ENCODE measurements at regions not wholly inside any gene's neighbourhood (a gene's known extent, or its start where the extent isn't known, plus 50 kb on each side); places are given as distances from the start of the nearest gene placed in this dataset.

GRCh38 chr4:66091786-66092185 lies 421.5 kb upstream of the EPHA5 start:
- H3K27me3 ChIP-seq (ENCODE audit: control insufficient read depth in 1 of 2, insufficient read depth in 2 of 2, low read length in 2 of 2): no peaks in the 10 kb centered on the region
- no peaks in the 10 kb centered on the region for H3K4me1 ChIP-seq (ENCODE audit: insufficient read depth, low read length)
- DNase-seq (ENCODE audit: low spot score) (no peak), FAIRE-seq (no peak), ATAC-seq (no peak)
- no peaks in the 10 kb centered on the region for H4K20me1 ChIP-seq (ENCODE audit: insufficient read depth, low read length)
- no peaks in the 10 kb centered on the region for H3K9me3 ChIP-seq (ENCODE audit: low read length)
- intact Hi-C loops (cut with micrococcal nuclease; ENCODE audit: unreplicated experiment) (no loop called here), in situ Hi-C loops (cut with HindIII; ENCODE audit: extremely low pct_ligation_motif_present, low pct_unique_long_range_greater_than_20kb) (no loop called here)
- no peak overlapping the region for H3K27ac ChIP-seq (ENCODE audit: extremely low read length, insufficient read depth, low read length)
- H3K9ac ChIP-seq (ENCODE audit: insufficient read depth, low read depth, low read length): no peak overlapping the region
- BruUV-seq (replicated peaks): no TSS peak
- no peak overlapping the region for H2AFZ ChIP-seq (ENCODE audit: low read length)
- ChIA-PET POLR2A (no interaction called here), CTCF (ENCODE audit: low intra/inter-chr PET ratio, low total read pairs) (no interaction called here)
- WGBS (ENCODE audit: low lambda C conversion rate): 47% methylated on average over 1 of the region's 1 CpG
- no peak overlapping the region for H3K4me2 ChIP-seq (ENCODE audit: low read depth, low read length)
- no peaks in the 10 kb centered on the region for H3K36me3 ChIP-seq (replicated peaks in 1 of 2; ENCODE audit: control insufficient read depth in 1 of 2, insufficient read depth in 2 of 2, low read length in 2 of 2)
- TF ChIP-seq ZKSCAN5 (CRISPR knock-in tag; IDR thresholded peaks at IDR 0.05): no peak
- H3K4me3 ChIP-seq (replicated peaks in 1 of 3; ENCODE audit: insufficient read depth in 1 of 3, low read depth in 2 of 3, low read length in 3 of 3): no peak overlapping the region
- no peaks in the 10 kb centered on the region for H3K79me2 ChIP-seq (ENCODE audit: insufficient read depth, low read length)

GRCh38 chr4:66073961-66074360 lies 403.7 kb upstream of the EPHA5 start:
- ChIA-PET POLR2A (no interaction called here), CTCF (ENCODE audit: low intra/inter-chr PET ratio, low total read pairs) (no interaction called here)
- Histone ChIP-seq H3K36me3 (replicated peaks in 1 of 2; ENCODE audit: control insufficient read depth in 1 of 2, insufficient read depth in 2 of 2, low read length in 2 of 2) (no peaks in the 10 kb centered on the region), H4K20me1 (ENCODE audit: insufficient read depth, low read length) (no peaks in the 10 kb centered on the region), H3K9me3 (ENCODE audit: low read length) (peaks cover 16% of the 10 kb centered on the region), H3K4me2 (ENCODE audit: low read depth, low read length) (no peak overlapping the region), H3K9ac (ENCODE audit: insufficient read depth, low read depth, low read length) (no peak overlapping the region), H3K4me1 (ENCODE audit: insufficient read depth, low read length) (no peaks in the 10 kb centered on the region), H3K27me3 (ENCODE audit: control insufficient read depth in 1 of 2, insufficient read depth in 2 of 2, low read length in 2 of 2) (no peaks in the 10 kb centered on the region), H3K4me3 (replicated peaks in 1 of 3; ENCODE audit: insufficient read depth in 1 of 3, low read depth in 2 of 3, low read length in 3 of 3) (no peak overlapping the region), H3K79me2 (ENCODE audit: insufficient read depth, low read length) (no peaks in the 10 kb centered on the region), H2AFZ (ENCODE audit: low read length) (no peak overlapping the region), H3K27ac (ENCODE audit: extremely low read length, insufficient read depth, low read length) (no peak overlapping the region)
- in situ Hi-C loops (cut with HindIII; ENCODE audit: extremely low pct_ligation_motif_present, low pct_unique_long_range_greater_than_20kb): no loop called here
- FAIRE-seq: no peak
- 68% methylated on average over 2 of the region's 2 CpGs for WGBS (ENCODE audit: low lambda C conversion rate)
- DNase-seq (ENCODE audit: low spot score): no peak
- BruUV-seq (replicated peaks): no TSS peak
- intact Hi-C loops (cut with micrococcal nuclease; ENCODE audit: unreplicated experiment): no loop called here
- ATAC-seq: no peak
- TF ChIP-seq ZNF639 (CRISPR knock-in tag; conservative IDR thresholded peaks at IDR 0.05) (no peak), MLX (CRISPR knock-in tag; IDR thresholded peaks at IDR 0.05) (no peak), ZNF598 (CRISPR knock-in tag; IDR thresholded peaks at IDR 0.05; ENCODE audit: borderline replicate concordance) (no peak), ZNF329 (CRISPR knock-in tag; IDR thresholded peaks at IDR 0.05; ENCODE audit: low read depth) (no peak), YY1 (IDR thresholded peaks at IDR 0.05; ENCODE audit: insufficient read depth, insufficient replicate concordance, low read depth, low read length) (no peak), TARDBP (CRISPR knock-in tag; IDR thresholded peaks at IDR 0.05) (no peak), MATR3 (CRISPR knock-in tag; IDR thresholded peaks at IDR 0.05) (no peak), SRSF9 (IDR thresholded peaks at IDR 0.05; ENCODE audit: borderline replicate concordance, insufficient read depth, low read depth, low read length, poor library complexity, severe bottlenecking) (no peak), ZNF737 (CRISPR knock-in tag; IDR thresholded peaks at IDR 0.05; ENCODE audit: borderline replicate concordance) (no peak), ZNF781 (CRISPR knock-in tag; IDR thresholded peaks at IDR 0.05; ENCODE audit: borderline replicate concordance, not compliant biosample characterization) (no peak), DNMT1 (CRISPR knock-in tag; IDR thresholded peaks at IDR 0.05) (no peak)
- TF ChIP-seq, protein P1, sequence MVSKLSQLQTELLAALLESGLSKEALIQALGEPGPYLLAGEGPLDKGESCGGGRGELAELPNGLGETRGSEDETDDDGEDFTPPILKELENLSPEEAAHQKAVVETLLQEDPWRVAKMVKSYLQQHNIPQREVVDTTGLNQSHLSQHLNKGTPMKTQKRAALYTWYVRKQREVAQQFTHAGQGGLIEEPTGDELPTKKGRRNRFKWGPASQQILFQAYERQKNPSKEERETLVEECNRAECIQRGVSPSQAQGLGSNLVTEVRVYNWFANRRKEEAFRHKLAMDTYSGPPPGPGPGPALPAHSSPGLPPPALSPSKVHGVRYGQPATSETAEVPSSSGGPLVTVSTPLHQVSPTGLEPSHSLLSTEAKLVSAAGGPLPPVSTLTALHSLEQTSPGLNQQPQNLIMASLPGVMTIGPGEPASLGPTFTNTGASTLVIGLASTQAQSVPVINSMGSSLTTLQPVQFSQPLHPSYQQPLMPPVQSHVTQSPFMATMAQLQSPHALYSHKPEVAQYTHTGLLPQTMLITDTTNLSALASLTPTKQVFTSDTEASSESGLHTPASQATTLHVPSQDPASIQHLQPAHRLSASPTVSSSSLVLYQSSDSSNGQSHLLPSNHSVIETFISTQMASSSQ (IDR thresholded peaks at IDR 0.05; ENCODE audit: low read depth): no peak
- TF ChIP-seq, protein P1 (CRISPR knock-in tag; IDR thresholded peaks at IDR 0.05; ENCODE audit: borderline replicate concordance): no peak

Data from HepG2 (cell line).